Trophoblast cell (in vitro differentiated cells and primary cell): ENCODE measurements at regions not wholly inside any gene's neighbourhood (a gene's known extent, or its start where the extent isn't known, plus 50 kb on each side); places are given as distances from the start of the nearest gene placed in this dataset.
"Not testable (repeated sequence)": the region's sequence is repeated elsewhere in the genome, so short reads cannot be mapped to it uniquely, and the experiment has no call there.

ENCODE experiments used
- DNase-seq, 2 donors: peaks; one replicate each; pipeline ENCODE4 v3.0.0-alpha.2; 2016
- H2AFZ ChIP-seq: 2 replicates; pipeline ENCODE4 v1.6.1; 2013; ENCODE audit warnings: low read length, moderate library complexity, mild to moderate bottlenecking; ENCODE audit not compliant: insufficient read depth, poor library complexity
- H2AK5ac ChIP-seq: 2 replicates; pipeline ENCODE4 v1.6.1; 2013; ENCODE audit warnings: mild to moderate bottlenecking, low read length
- H2BK120ac ChIP-seq: 2 replicates; pipeline ENCODE4 v1.6.1; 2013; ENCODE audit warnings: low read length, mild to moderate bottlenecking, moderate library complexity; ENCODE audit not compliant: insufficient read depth, poor library complexity
- H2BK12ac ChIP-seq: 2 replicates; pipeline ENCODE4 v1.6.1; 2013; ENCODE audit warnings: mild to moderate bottlenecking, low read length, moderate library complexity
- H2BK5ac ChIP-seq: 2 replicates; pipeline ENCODE4 v1.6.1; 2013; ENCODE audit warnings: low read length, low read depth, moderate library complexity, mild to moderate bottlenecking; ENCODE audit not compliant: poor library complexity
- H3K14ac ChIP-seq: 2 replicates; pipeline ENCODE4 v1.6.1; 2013; ENCODE audit warnings: mild to moderate bottlenecking, low read length
- H3K18ac ChIP-seq: 2 replicates; pipeline ENCODE4 v1.6.1; 2013; ENCODE audit warnings: mild to moderate bottlenecking, low read length
- H3K23ac ChIP-seq: 2 replicates; pipeline ENCODE4 v1.6.1; 2013; ENCODE audit warnings: low read length
- H3K27ac ChIP-seq: 2 replicates; pipeline ENCODE4 v1.5.1; 2013; ENCODE audit warnings: low read depth, mild to moderate bottlenecking, inconsistent platforms, low read length, moderate library complexity
- H3K27me3 ChIP-seq: 2 replicates; pipeline ENCODE4 v1.6.1; 2013; ENCODE audit warnings: inconsistent platforms, mild to moderate bottlenecking, low read length, moderate library complexity; ENCODE audit not compliant: insufficient read depth
- H3K36me3 ChIP-seq, 2 experiments: 1 replicate in 1 of 2; 2 replicates in 1 of 2; pipeline ENCODE4 v1.6.1; 2013; ENCODE audit warnings: low read length in 2 of 2, mild to moderate bottlenecking in 2 of 2, moderate library complexity in 1 of 2; ENCODE audit not compliant: insufficient read depth in 2 of 2, control insufficient read depth in 1 of 2
- H3K4ac ChIP-seq: 2 replicates; pipeline ENCODE4 v1.6.1; 2013; ENCODE audit warnings: low read depth, mild to moderate bottlenecking, low read length, moderate library complexity
- H3K4me1 ChIP-seq, 2 experiments: 1 replicate in 1 of 2; 2 replicates in 1 of 2; pipeline ENCODE4 v1.6.1; 2013; ENCODE audit warnings: low read length in 2 of 2, mild to moderate bottlenecking in 2 of 2, moderate library complexity in 1 of 2; ENCODE audit not compliant: insufficient read depth in 2 of 2, control insufficient read depth in 1 of 2
- H3K4me2 ChIP-seq: 2 replicates; pipeline ENCODE4 v1.6.1; 2013; ENCODE audit warnings: inconsistent platforms, mild to moderate bottlenecking, low read length, moderate library complexity
- H3K4me3 ChIP-seq: 2 replicates; pipeline ENCODE4 v1.5.1; 2013; ENCODE audit warnings: mild to moderate bottlenecking, low read depth, low read length, inconsistent platforms
- H3K79me1 ChIP-seq: one replicate; pipeline ENCODE4 v1.6.1; 2013; ENCODE audit warnings: low read length
- H3K79me2 ChIP-seq: 2 replicates; pipeline ENCODE4 v1.6.1; 2013; ENCODE audit warnings: low read length, mild to moderate bottlenecking; ENCODE audit not compliant: control insufficient read depth, insufficient read depth, poor library complexity
- H3K9ac ChIP-seq: 2 replicates; pipeline ENCODE4 v1.6.1; 2013; ENCODE audit warnings: mild to moderate bottlenecking, low read length
- H3K9me3 ChIP-seq: 2 replicates; pipeline ENCODE4 v1.6.1; 2013; ENCODE audit warnings: low read depth, mild to moderate bottlenecking, control low read depth, inconsistent platforms, low read length; ENCODE audit not compliant: insufficient read depth
- H4K12ac ChIP-seq: 2 replicates; pipeline ENCODE4 v1.6.1; 2013; ENCODE audit warnings: low read depth, mild to moderate bottlenecking, low read length, moderate library complexity
- H4K8ac ChIP-seq: 2 replicates; pipeline ENCODE4 v1.6.1; 2013; ENCODE audit warnings: low read depth, mild to moderate bottlenecking, low read length, moderate library complexity
- H4K91ac ChIP-seq: one replicate; pipeline ENCODE4 v1.6.1; 2013; ENCODE audit warnings: low read depth, mild to moderate bottlenecking, low read length, moderate library complexity
- WGBS: extraction: QIAGEN DNeasy Blood & Tissue Kit; methylation state at CpG from one replicate; pipeline ENCODE4 v1.1.7; 2013; ENCODE audit warnings: missing lambda C conversion rate; ENCODE audit not compliant: insufficient read length, insufficient coverage; ENCODE audit errors: extremely low coverage; 5-methylcytosine and 5-hydroxymethylcytosine counted together

- no CpG with 5 or more reads among the region's 9 CpGs for WGBS
Measured at GRCh38 chr1:172855983-172856382, 194.8 kb downstream of the TNFSF18 start.

DNA sequence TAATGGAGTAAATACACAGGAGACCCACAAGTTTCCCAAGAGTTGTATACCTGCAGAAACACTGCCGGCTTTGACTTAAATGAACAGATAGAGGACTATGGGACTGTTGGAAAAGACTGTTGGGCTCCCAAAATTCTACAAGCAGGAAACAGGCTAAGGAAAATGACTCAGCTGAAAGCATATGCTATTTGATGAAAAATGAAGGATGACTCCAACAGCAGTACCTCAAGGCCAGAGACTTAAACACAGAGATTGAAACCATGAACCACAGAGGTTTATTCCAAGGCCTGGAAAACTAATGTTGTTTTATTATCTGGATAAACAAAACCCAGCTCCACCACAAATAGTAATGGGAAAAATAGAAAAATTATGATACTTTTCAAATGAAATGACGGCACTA, 187.7 kb downstream of the TNFSF18 start:
- Histone ChIP-seq H4K91ac (no peak overlapping the region), H3K4me3 (no peak overlapping the region), H3K9me3 (no peaks in the 10 kb centered on the region), H3K23ac (no peak overlapping the region), H2BK5ac (no peak overlapping the region), H3K18ac (no peak overlapping the region), H3K4me2 (no peak overlapping the region), H3K36me3 (no peaks in the 10 kb centered on the region), H3K4ac (no peak overlapping the region), H3K9ac (no peak overlapping the region), H2AK5ac (no peak overlapping the region), H3K27me3 (no peaks in the 10 kb centered on the region), H3K14ac (no peak overlapping the region), H3K79me1 (no peaks in the 10 kb centered on the region), H3K79me2 (no peaks in the 10 kb centered on the region), H4K12ac (no peak overlapping the region), H2BK120ac (no peak overlapping the region), H4K8ac (no peak overlapping the region), H3K27ac (no peak overlapping the region), H3K4me1 (no peaks in the 10 kb centered on the region), H2AFZ (no peak overlapping the region), H2BK12ac (no peak overlapping the region)
- no CpG with 5 or more reads among the region's 2 CpGs for WGBS
- DNase-seq = no peak

More at GRCh38 chr1:172855983-172856382, 194.8 kb downstream of the TNFSF18 start:
- not testable (repeated sequence) for H3K23ac ChIP-seq, H3K79me2 ChIP-seq, H4K12ac ChIP-seq, H2BK120ac ChIP-seq, H2AK5ac ChIP-seq, H2BK5ac ChIP-seq, H3K4ac ChIP-seq, H3K4me2 ChIP-seq, H3K4me3 ChIP-seq, H3K36me3 ChIP-seq, H3K79me1 ChIP-seq, H3K9me3 ChIP-seq, H3K27ac ChIP-seq, H3K14ac ChIP-seq, H3K18ac ChIP-seq, H2AFZ ChIP-seq, H3K9ac ChIP-seq, DNase-seq, H3K27me3 ChIP-seq, H2BK12ac ChIP-seq, H4K8ac ChIP-seq, H4K91ac ChIP-seq, H3K4me1 ChIP-seq

- WGBS = no CpG with 5 or more reads among the region's 2 CpGs
Measured at GRCh38 chr1:172867216-172867818, 183.4 kb downstream of the TNFSF18 start.

DNA sequence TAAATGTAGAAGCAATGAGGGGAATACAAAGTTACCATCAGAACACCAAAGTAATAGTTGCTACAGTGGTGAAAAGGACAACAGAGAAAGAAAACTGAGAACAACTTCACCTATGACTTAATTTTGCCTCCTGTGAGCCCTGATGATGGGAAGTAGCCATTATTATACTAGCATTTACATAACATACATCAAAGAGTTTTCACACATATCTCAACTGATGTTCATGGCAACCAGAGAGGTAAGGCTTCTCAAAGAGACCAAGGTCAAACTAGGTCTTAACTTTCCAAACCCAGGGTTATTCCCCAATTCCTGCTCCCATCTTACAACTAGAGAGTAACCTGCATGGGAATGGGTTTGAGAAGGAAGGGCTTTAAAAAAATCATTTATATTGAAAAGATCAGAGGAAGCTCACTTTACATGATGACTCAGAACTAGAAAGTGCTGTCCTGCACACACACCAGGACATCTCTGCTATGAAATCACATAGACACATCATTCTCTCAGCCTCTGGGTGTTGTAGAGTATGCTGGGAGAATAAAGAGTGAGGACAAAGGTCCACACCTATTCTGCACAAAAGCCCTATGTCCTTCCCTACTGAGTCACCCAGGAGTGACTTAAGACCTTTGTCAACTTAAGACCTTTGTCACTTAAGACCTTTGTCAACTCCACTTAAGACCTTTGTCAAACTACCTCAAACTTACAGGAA, 179.7 kb downstream of the TNFSF18 start:
- no peak overlapping the region for H3K4me3 ChIP-seq

More at GRCh38 chr1:172867216-172867818, 183.4 kb downstream of the TNFSF18 start:
- Histone ChIP-seq H3K79me2 (no peaks in the 10 kb centered on the region), H2BK5ac (no peak overlapping the region), H3K14ac (no peak overlapping the region), H3K18ac (no peak overlapping the region), H2BK12ac (no peak overlapping the region), H2AK5ac (no peak overlapping the region), H3K4ac (no peak overlapping the region), H3K27ac (no peak overlapping the region), H4K12ac (no peak overlapping the region), H4K91ac (no peak overlapping the region), H3K27me3 (no peaks in the 10 kb centered on the region), H2BK120ac (no peak overlapping the region), H3K4me2 (no peak overlapping the region), H3K9ac (no peak overlapping the region), H3K9me3 (no peaks in the 10 kb centered on the region), H3K4me1 (no peaks in the 10 kb centered on the region), H3K4me3 (no peak overlapping the region), H3K36me3 (no peaks in the 10 kb centered on the region), H4K8ac (no peak overlapping the region), H3K79me1 (no peaks in the 10 kb centered on the region), H3K23ac (no peak overlapping the region), H2AFZ (no peak overlapping the region)
- no peak for DNase-seq

More for the DNA sequence above, 179.7 kb downstream of the TNFSF18 start:
- Histone ChIP-seq H3K23ac (no peak overlapping the region), H3K9me3 (no peaks in the 10 kb centered on the region), H2BK5ac (no peak overlapping the region), H3K27ac (no peak overlapping the region), H3K27me3 (no peaks in the 10 kb centered on the region), H2BK12ac (no peak overlapping the region), H2BK120ac (no peak overlapping the region), H4K12ac (no peak overlapping the region), H4K91ac (no peak overlapping the region), H3K79me2 (no peaks in the 10 kb centered on the region), H3K14ac (no peak overlapping the region), H3K36me3 (no peaks in the 10 kb centered on the region), H4K8ac (no peak overlapping the region), H3K4ac (no peak overlapping the region), H2AK5ac (no peak overlapping the region), H3K4me2 (no peak overlapping the region), H3K4me1 (no peaks in the 10 kb centered on the region), H3K18ac (no peak overlapping the region), H2AFZ (no peak overlapping the region), H3K79me1 (no peaks in the 10 kb centered on the region), H3K9ac (no peak overlapping the region)
- no peak for DNase-seq
